AG04450 (cell line): ENCODE measurements at regions not wholly inside any gene's neighbourhood (a gene's known extent, or its start where the extent isn't known, plus 50 kb on each side); places are given as distances from the start of the nearest gene placed in this dataset.
"Not testable (repeated sequence)": the region's sequence is repeated elsewhere in the genome, so short reads cannot be mapped to it uniquely, and the experiment has no call there.

Experiments used
- CTCF ChIA-PET: fragments of 300-600, 350-600 bp; formaldehyde crosslinking; extraction: SDS; loops from one replicate; lab custom pipeline; 2022; ENCODE audit warnings: antibody characterized with exemption, inconsistent platforms; lab: Charles Lee
- POLR2A ChIA-PET: fragments of 350-600 bp; formaldehyde crosslinking; extraction: SDS; loops from one replicate; lab custom pipeline; 2021; ENCODE audit warnings: antibody characterized with exemption, inconsistent platforms; lab: Yijun Ruan, JAX
- DNase-seq: peaks from one replicate; pipeline ENCODE4 v3.0.0-alpha.2; 2011; ENCODE audit warnings: low read depth, low spot score
- H3K27ac ChIP-seq: one replicate; pipeline ENCODE4 v1.5.1; 2012; ENCODE audit warnings: low read depth, low read length, control low read depth
- H3K27me3 ChIP-seq: one replicate; pipeline ENCODE4 v1.6.0; 2012; ENCODE audit warnings: low read length; ENCODE audit not compliant: control insufficient read depth, insufficient read depth
- H3K4me3 ChIP-seq: 2 replicates; pipeline ENCODE4 v1.5.1; 2011; ENCODE audit warnings: mild to moderate bottlenecking, low read depth, low read length, control low read depth
- H3K9me3 ChIP-seq: 2 replicates; pipeline ENCODE4 v1.5.1; 2012; ENCODE audit warnings: low read length; ENCODE audit not compliant: control insufficient read depth, insufficient read depth
- CTCF ChIP-seq: IDR thresholded peaks from 2 replicates; pipeline ENCODE4 v1.5.1; 2011; ENCODE audit warnings: low read depth, low read length, control low read depth, inconsistent platforms

GRCh38 chr15:99455789-99456160 lies 110.0 kb upstream of the MEF2A start:
- DNase-seq, result no peak
- Histone ChIP-seq H3K4me3 (no peak overlapping the region), H3K27ac (peak overlapping the region; percentile 97), H3K27me3 (no peaks in the 10 kb centered on the region), H3K9me3 (no peaks in the 10 kb centered on the region; the same call in none of the 2 replicates)
- no peak for TF ChIP-seq CTCF
- ChIA-PET POLR2A (interaction anchor here (0.7 to 2.6 kb wide), 3 partner anchors 21 to 115 kb away, joined by 5 to 30 read pairs (median 13); no protein-coding TSS in a partner anchor), CTCF (interaction anchor here (0.8 to 5.2 kb wide), 3 partner anchors 13 to 248 kb away, joined by 3 to 38 read pairs (median 3); no protein-coding TSS in a partner anchor)

- Histone ChIP-seq H3K27ac (no peak overlapping the region), H3K4me3 (no peak overlapping the region), H3K9me3 (peaks cover 8% of the 10 kb centered on the region), H3K27me3 (no peaks in the 10 kb centered on the region)
- POLR2A ChIA-PET, result no interaction called here
- no peak for TF ChIP-seq CTCF
- CTCF ChIA-PET, result interaction anchor here (1.1 kb wide), 1 partner anchor 10 kb away, joined by 3 read pairs; no protein-coding TSS in a partner anchor
- no peak for DNase-seq
Measured at GRCh38 chr15:99464137-99464536, 101.6 kb upstream of the MEF2A start.

GRCh38 chr15:99466701-99467337 lies 99.0 kb upstream of the MEF2A start:
- ChIA-PET CTCF (no interaction called here), POLR2A (no interaction called here)
- Histone ChIP-seq H3K4me3 (no peak overlapping the region), H3K9me3 (peaks cover 8% of the 10 kb centered on the region; the same call in 1 of the 2 replicates), H3K27ac (no peak overlapping the region), H3K27me3 (no peaks in the 10 kb centered on the region)
- no peak for DNase-seq
- no peak for TF ChIP-seq CTCF

- POLR2A ChIA-PET, result no interaction called here
- Histone ChIP-seq H3K27me3 (no peaks in the 10 kb centered on the region), H3K9me3 (peaks cover 8% of the 10 kb centered on the region; the same call in 1 of the 2 replicates), H3K4me3 (no peak overlapping the region), H3K27ac (no peak overlapping the region)
- DNase-seq, result no peak
- CTCF ChIA-PET, result no interaction called here
- no peak for TF ChIP-seq CTCF
Measured at GRCh38 chr15:99467338-99467720, 98.5 kb upstream of the MEF2A start.

- no peak for TF ChIP-seq CTCF
- Histone ChIP-seq H3K27me3 (no peaks in the 10 kb centered on the region), H3K9me3 (peaks cover 8% of the 10 kb centered on the region; the same call in 1 of the 2 replicates), H3K27ac (no peak overlapping the region), H3K4me3 (no peak overlapping the region)
- CTCF ChIA-PET, result no interaction called here
- POLR2A ChIA-PET, result no interaction called here
- DNase-seq, result no peak
Measured at GRCh38 chr15:99467853-99468464, 97.8 kb upstream of the MEF2A start.

- POLR2A ChIA-PET, H3K9me3 ChIP-seq, H3K4me3 ChIP-seq, H3K27me3 ChIP-seq, DNase-seq, H3K27ac ChIP-seq, CTCF ChIA-PET: not testable (repeated sequence)
Measured at GRCh38 chr15:99470204-99470603, 95.6 kb upstream of the MEF2A start.
